Hepatocyte (in vitro differentiated cells): ENCODE measurements at regions not wholly inside any gene's neighbourhood (a gene's known extent, or its start where the extent isn't known, plus 50 kb on each side); places are given as distances from the start of the nearest gene placed in this dataset.

Experiments
- EZH2 ChIP-seq: fragments of 200-600 bp; sonication (generic); IDR thresholded peaks from 2 replicates; pipeline ENCODE4 v1.6.1; 2016; ENCODE audit warnings: antibody characterized with exemption, mild to moderate bottlenecking, borderline replicate concordance
- EZH2phosphoT487 ChIP-seq: fragments of 200-600 bp; sonication (generic); IDR thresholded peaks from one replicate; pipeline ENCODE4 v1.6.1; 2018; ENCODE audit warnings: antibody characterized with exemption, mild to moderate bottlenecking, low read depth, moderate library complexity; ENCODE audit not compliant: unreplicated experiment, severe bottlenecking
- TF ChIP-seq, protein P1 (sequence below): fragments of 200-600 bp; sonication (generic); IDR thresholded peaks from 2 replicates; pipeline ENCODE4 v1.5.1; 2016; ENCODE audit warnings: antibody characterized with exemption, mild to moderate bottlenecking; ENCODE audit not compliant: poor library complexity

DNA sequence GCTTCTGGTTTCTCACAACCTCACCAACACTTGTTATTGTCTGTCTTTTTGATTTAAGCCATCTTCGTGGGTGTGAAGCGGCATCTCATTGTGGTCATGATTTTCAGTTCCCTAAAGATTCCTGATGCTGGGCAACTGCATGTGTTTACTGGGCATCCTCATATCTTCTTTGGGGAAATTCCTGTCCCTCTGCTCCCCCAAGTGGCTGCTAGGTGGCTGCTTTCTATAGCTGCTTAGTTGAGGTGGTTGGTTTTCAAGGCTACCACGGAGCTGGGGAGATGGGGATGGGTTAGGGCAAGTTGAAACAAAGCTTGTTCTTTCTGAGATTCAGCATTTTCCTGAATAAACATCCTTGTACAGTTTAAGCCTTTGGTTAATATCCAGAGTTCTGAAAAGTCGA lies 403.9 kb upstream of the SULF2 start:
- TF ChIP-seq, protein P1, sequence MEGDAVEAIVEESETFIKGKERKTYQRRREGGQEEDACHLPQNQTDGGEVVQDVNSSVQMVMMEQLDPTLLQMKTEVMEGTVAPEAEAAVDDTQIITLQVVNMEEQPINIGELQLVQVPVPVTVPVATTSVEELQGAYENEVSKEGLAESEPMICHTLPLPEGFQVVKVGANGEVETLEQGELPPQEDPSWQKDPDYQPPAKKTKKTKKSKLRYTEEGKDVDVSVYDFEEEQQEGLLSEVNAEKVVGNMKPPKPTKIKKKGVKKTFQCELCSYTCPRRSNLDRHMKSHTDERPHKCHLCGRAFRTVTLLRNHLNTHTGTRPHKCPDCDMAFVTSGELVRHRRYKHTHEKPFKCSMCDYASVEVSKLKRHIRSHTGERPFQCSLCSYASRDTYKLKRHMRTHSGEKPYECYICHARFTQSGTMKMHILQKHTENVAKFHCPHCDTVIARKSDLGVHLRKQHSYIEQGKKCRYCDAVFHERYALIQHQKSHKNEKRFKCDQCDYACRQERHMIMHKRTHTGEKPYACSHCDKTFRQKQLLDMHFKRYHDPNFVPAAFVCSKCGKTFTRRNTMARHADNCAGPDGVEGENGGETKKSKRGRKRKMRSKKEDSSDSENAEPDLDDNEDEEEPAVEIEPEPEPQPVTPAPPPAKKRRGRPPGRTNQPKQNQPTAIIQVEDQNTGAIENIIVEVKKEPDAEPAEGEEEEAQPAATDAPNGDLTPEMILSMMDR, result peak; percentile 35
- TF ChIP-seq EZH2, result no peak
- no peak for TF ChIP-seq EZH2phosphoT487
